GM21619 (cell line): ENCODE measurements at regions not wholly inside any gene's neighbourhood (a gene's known extent, or its start where the extent isn't known, plus 50 kb on each side); places are given as distances from the start of the nearest gene placed in this dataset.
"Not testable (repeated sequence)": the region's sequence is repeated elsewhere in the genome, so short reads cannot be mapped to it uniquely, and the experiment has no call there.

Experiments
- ATAC-seq: cut with Tn5 transposase; IDR thresholded peaks from one replicate; pipeline ENCODE4 v1.9.1; 2021; ENCODE audit not compliant: unreplicated experiment

DNA sequence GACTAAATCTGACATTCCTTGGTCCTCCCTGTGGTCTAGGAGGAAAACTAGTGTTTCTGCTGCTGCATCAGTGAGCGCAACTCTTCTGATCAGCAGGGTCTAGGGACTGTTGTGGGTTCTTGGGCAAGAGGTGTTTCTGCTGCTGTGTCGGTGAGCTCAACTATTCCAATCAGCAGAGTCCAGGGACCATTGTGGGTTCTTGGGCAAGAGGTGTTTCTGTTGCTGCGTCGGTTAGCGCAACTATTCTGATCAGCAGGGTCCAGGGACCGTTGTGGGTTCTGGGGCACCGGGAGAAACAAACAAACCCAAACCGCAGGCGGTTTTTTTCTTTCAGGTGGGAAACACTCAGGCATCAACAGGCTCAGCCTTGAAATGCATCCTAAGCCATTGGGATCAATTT lies 140.9 kb downstream of the FASLG start:
- ATAC-seq = not testable (repeated sequence)

DNA sequence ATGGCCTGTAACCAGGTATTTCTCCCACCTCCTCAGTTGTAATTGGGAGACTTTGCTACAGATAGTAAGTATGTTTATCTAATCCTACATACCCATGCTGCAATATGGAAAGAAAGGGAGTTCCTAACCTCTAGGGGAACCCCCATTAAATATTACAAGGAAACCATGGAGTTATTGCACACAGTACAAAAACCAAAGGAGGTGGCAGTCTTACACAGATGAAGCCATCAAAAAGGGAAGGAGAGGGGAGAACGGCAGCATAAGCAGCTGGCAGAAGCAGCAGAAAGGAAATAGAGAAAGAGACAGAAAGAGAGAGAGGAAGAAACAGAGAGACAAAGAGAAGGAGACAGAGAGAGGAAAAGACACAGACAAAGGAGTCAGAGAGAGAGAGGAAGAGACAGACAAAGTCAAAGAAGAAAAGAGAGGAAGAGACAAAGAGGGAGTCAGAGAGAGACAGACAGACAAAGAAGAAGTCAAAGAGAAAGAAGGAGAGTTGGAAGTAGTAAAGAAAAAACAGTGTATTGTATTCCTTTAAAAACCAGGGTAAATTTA lies 142.9 kb downstream of the FASLG start:
- ATAC-seq = no peak

DNA sequence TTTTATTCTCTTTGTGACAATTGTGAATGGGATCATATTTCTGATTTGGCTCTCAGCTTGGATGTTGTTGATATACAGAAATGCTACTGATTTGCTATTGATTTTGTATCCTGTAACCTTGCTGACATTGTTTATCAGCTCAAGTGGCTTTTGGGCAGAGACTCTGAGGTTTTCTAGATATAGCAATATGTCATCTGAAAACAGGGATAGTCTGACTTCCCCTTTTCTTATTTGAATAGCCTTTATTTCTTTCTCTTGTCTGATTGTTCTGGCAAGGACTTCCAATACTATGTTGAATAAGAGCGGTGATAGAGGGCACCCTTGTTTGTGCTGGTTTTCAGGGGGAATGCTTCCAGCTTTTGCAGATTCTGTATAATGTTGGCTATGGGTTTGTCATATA lies 150.8 kb downstream of the FASLG start:
- ATAC-seq = no peak

DNA sequence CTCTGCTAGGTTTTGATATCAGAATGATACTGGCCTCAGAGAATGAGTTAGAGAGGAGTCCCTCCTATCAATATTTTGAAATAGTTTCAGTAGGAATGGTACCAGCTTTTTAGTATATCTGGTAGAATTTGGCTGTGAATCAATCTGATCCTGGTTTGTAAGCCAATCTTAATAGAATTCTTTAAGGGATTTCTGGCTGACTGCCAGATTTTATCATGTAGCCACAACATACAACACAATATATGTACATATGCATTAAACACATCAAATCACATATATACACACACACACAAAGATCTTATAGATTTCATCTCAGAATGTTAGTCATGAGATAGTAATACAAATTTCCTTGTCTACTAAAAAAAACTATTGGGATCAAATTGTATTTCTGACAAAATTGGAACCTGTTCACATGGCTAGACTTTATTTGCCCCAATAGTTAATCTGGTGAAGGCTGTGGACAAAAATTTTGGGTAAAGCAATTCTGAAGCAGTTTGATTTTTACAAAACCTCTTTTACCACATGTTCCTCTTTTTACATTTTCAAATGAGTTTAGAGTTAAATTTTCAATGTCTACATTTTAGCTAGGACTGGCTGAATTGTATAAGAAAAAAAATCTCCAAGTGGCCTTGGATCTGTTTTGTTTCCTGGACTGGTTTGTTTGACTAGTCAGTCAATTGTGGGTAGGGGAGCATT lies 151.7 kb downstream of the FASLG start:
- ATAC-seq = no peak

DNA sequence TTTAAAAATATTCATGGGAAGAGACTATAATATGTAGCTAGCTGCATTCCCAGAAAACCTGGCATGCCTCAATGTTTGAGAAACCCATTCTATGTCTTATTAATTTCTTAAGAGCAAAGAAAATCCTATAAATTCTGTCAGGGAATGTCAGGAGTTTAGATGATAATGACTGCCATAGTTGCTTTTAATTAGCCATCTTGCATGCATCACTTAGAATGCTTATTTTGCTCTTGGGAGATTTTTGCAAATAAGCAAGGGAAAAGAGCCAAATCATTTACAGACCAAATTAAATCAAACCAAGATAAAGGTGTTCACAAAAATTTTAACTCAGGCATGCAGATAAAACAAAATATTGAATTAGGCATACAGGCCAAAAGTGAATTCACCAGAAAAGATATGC lies 152.8 kb downstream of the FASLG start:
- no peak for ATAC-seq

DNA sequence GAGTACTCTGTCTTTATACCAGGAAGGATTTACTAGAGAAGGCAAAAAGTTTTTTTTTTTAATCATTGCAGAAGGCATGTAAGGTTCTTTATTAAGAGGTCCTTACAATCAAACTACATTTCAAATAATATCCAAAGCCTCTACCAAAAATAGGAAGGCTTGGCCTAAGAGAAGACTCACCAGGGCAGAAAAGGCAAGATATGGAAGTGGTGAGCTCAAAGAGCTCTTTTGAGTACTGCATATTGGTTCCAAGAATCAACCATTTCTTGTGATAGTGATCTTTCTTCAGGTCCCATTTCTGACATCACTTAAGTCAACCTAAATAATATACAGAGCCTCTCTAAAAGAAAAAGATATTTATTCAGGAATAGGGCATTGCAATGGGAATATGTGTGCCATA lies 153.2 kb downstream of the FASLG start:
- ATAC-seq = no peak

DNA sequence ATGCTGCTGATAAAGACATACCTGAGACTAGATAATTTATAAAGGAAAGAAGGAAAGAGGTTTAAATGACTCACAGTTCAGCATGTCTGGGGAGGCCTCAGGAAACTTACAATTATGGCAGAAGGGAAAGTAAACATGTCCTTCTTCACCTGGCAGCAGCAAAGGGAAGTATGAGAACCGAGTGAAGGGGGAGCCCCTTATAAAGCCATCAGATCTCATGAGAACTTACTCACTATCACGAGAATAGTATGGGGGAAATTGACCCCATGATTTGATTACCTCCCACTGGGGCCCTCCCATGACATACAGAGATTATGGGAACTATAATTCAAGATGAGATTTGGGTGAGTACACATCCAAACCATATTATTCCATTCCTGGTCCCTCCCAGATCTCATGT lies 154.4 kb downstream of the FASLG start:
- no peak for ATAC-seq

DNA sequence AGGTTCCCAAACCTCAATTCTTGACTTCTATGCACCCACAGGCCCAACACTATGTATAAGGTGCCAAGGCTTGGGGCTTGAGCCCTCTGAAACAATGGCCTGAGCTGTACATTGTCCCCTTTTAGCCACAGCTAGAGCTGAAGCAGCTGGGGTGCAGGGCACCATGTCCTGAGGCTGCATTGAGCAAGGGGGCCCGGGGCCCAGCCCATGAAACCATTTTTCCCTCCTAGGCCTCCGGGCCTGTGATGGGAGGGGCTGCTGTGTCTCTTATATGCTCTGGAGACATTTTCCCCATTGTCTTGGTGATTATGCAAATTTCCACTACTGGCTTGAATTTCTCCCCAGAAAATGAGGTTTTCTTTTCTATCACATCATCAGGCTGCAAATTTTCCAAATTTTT lies 155.5 kb downstream of the FASLG start:
- no peak for ATAC-seq

DNA sequence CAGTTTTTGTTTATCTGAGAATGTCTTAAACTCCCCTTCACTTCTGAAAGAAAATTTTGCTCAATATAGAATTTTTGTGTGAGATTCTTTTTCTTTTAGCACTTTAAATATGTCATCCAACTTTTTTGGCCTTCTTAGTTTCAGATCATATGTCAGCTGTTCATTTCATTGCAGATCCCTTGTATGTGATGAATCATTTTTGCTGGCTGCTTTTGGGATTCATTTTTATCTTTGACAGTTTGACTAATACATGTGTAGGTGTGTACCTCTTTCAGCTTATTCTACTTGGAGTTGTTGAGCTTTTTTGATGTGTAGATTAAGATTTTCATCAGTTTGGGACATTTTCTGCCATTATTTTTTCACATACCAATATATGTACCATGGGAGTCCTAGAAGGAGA lies 156.8 kb downstream of the FASLG start:
- no peak for ATAC-seq

DNA sequence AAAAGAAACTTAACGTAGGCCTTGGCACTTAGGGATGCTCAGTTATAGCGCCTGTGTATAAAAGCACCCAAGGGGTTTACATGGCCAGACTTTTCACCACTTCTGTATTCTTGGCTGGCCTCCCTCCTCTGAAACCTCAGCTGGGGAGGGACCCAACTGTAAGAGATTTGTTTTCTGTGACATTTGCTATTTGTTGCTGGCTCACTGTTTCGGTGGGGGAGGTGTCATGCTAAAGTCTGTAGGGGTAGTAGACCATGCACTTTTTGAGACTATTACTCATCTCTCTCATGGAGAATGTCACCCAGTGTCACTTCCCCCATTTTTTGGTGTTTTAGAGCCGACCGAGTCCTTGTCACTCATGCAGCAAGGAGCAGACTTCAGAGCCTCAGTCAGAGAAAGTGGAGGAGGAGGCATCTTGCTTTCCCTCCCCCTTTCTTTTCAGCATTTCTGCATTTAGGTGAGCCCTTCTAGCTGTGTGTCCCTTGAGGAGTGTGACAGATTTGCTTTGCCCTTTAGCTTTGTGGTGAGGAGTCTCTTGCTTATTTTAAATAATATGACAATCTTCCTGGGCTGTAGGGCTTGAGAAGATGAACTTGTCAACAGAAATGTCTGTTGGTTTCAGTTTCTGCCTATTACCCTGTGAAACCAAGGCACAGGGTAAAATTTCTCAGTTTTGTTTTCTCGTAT lies 160.1 kb downstream of the FASLG start:
- ATAC-seq = peak; percentile 89

DNA sequence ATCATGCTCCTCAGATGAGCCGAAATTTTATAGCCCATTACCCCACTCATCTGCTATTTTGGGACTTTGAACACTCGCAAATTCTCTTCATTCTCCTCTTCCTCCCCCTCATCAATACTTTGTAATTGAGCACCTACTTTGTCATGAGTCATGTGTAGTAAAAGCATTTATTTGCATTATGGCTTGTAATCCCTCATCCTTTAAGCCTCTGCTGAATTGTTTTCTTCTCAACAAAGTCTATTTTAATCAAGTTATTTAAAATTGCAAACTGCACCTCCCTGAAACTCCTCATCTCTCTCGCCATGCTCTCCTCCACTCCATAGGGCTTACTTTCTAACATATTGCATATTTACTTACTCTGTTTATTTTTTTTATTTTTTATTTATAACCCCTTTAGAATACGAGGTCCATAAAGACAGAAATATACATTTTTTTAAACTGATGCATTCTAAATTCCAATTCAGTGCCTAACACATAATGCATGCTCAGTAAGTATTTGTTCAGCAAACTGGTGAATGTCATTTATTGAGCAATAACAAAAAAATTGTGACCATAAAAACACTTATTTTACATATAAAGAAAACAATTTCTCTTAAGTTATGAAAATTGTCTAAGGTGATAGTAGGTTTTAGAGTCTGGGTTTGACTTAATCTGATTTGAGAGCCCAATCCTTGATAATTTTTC lies 161.7 kb downstream of the FASLG start:
- no peak for ATAC-seq

DNA sequence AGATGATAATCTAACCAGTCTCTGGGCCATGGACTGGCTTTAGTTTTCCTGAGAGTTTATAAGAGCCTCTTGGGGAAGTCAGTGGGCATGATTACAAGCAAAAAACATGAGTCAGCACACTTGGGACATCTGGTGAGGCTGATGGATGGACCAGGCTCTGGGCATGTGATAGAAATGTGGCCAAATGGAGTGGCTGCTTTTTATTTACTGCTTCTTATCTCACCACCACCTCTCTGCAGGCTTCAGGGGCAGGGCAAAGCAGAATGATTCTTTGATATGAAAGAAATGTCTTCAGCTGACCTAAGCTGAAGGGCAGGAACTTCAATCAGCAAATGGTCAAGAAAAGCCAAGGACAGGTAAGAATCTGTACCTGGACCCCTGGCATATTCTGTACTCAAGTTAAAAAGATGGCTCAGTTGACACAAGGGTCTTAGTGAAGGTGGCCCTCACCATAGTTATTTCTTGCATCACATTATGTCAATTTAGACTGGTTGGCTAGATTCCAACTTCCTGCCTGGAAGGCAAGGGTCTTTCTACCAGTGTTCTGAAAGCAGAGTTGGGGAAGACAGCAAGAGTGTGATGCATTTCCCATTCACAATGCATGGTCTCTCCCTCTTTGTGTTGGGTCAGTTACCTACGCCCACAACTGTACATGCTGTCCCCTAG lies 162.8 kb downstream of the FASLG start:
- ATAC-seq = no peak

DNA sequence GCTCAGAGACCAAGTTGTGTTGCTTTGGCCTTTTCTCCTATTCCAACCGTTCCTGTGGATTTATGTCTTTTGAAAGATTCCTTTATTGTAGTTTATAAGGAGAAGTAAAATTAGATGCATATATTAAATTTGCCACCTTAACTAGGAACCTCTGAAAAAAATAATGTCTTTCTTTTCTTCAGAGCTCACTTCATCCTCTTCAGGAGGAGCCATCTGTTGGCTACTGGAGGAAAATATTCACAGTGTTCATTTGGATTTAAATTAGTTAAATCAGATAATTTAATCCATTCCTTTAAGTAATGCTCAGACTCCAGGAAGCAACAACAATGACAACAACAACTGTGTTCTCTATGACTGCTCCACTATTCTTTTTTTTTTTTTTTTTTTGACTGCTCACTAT lies 164.0 kb downstream of the FASLG start:
- ATAC-seq = no peak

DNA sequence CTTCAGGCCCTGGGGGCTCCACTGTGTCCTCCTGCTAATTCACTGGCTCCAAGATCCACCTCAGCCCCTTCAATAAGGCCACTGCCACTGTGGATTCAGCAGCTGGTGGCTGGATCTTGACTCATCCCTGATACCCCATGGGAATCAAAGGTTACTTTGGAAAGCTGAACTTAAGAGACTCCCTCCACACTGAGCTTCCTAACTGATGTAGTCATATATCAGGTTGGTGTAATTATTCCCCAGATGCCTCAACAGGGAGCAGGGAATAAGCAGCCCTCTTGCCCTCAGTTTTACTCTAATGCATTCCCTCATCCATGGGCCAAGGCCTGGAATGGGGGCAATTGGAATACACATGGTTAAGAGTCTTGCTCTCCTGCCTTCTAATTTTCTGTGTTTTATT lies 164.6 kb downstream of the FASLG start:
- ATAC-seq = no peak

DNA sequence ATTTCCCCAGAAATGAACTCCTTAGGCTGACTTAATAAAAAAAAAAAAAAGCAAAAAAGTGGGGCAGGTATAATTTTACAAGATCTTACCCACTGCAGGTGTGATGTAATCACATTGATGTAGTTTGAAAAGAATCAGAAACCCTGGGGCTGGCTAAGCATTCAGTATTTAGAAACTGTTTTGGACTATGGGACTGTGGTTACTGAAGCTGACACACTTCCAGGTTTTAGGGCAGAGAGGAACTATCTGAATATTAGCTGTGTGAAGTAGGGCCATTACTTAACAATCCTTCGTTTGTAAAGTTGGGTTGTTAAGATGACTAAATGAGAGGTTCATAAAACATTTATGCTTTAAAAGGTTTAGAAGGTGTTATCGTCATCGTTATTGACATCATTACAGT lies 165.3 kb downstream of the FASLG start:
- no peak for ATAC-seq

DNA sequence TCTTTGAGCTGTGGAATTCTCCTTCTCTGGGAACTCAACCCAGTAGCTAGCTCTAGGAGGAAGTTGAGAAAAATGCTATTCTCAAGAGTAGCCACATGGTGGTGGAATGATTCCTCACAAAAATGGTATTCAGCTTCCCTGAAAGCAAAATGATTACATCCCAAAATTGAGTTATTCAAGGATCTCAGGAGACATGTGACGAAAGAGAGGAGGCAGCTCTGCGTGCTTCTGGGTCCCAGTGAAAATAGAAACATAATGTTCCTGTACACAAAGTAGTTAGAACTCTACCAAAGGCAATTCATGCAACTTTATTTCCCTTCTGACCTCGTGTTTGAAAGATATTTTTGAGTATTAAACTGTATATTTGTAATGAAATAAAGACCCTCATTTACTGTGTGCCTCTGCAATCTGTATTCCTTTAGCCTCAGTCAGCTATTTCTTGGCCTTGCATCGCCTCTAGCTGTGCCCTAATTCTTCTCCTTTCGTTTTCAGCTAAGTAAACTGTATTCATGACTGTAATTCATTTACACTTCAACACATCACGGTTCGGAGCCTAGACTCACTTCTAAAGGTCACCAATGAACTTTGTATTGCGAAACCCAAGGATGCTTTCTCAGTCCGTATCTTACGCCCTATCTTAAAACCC lies 167.3 kb downstream of the FASLG start:
- no peak for ATAC-seq

DNA sequence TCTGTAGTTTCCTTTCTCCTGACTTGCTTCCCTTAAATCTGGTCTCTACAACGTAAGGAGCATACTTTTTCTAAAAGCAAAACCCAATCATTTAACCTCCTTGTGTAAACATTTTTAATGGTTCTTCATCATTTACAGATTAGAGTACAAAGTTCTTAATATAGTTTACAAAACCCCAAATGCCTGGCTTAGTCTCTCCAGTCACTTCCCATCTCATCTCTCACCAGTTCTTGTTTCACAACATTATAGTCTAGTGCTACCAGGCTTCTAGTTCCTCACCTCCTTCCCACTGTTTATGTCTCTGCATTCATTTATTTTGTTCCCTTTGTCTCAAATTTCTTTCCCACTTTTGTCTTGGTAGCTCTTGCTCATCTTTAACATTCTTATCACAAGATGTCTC lies 168.4 kb downstream of the FASLG start:
- no peak for ATAC-seq

DNA sequence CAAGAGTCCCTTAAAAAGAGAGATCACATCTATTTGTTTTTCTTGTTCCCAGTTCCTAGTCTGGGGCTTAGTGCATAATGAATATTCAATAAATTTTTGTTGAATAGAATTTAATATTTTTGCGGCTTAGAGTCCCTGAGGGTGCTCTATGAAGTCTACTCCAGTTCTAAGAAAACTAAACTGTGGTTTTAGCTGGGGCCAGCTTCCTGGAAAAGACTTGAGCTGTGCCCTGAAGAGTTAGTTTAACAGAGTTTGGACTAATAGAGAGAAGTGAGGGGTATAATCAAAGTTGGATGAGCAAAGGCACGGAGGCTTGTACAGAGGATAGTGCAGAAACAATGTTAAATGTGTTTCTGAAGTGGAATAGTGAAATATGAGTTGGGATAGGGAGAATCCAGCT lies 168.9 kb downstream of the FASLG start:
- no peak for ATAC-seq

DNA sequence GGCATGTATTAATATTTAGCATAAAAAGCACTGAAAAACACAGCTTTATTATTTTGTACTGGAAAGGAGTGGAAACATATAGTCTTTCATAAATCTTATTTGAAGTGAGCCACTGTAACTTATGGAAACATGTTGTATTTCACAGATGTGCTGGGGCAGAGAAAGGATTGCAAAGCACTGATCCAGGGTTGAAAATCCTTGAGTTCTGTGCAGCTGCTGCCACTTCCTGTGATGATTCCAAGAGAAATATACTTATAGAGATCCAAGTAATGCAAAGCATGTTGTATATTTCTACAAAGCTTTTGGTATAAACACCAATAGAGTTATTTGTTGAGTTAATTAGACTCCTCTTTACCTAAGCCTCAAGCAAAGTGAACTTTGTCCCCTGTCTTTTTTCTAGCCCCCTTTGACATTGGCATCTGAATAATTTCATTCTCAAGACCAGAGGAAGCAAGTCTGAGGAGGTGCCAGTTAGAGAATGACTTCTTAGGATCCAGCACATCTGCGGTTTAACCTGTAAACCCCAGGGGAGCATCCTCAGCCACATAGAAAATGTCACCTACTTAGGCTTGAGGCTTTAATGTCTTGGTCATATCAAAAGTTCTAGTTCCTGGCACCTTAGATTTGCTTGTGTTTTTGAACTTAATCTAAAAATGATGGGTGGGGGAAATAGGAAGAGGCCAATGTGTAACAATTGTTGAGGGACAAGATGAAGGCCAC lies 173.3 kb downstream of the FASLG start:
- no peak for ATAC-seq

DNA sequence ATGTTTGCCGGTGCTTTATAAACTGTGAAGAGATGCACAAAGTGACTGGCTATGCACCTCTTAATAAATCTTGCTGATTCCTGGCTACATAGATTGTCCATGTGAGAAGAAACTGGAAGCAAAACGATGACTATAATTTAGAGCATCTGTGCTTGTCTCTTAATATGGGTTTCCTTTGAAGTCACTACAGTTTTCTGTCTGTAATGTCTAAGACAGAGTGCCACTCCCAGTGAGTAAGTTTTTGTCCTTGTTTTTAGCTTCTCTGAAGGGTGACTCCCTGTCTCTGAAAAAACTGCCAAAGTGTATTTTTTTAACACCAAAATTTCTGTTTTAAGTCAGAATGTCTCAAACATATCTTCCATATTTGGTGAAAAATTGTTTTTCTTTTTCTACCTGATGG lies 175.1 kb downstream of the FASLG start:
- ATAC-seq = no peak
